OCI-LY7 (cell line): ENCODE measurements at regions not wholly inside any gene's neighbourhood (a gene's known extent, or its start where the extent isn't known, plus 50 kb on each side); places are given as distances from the start of the nearest gene placed in this dataset.

Experiments
- BruUV-seq: library from RNA; stranded (reverse); fragments of 400-500 nt; replicated peaks from 2 replicates; lab custom pipeline; 2021; lab: Mats Ljungman, UMichigan
- CTCF ChIA-PET: fragments of 300-600 bp; sonication (Branson Sonifier 250); formaldehyde crosslinking; loops from one replicate; lab custom pipeline; 2022; ENCODE audit warnings: antibody characterized with exemption; ENCODE audit not compliant: unreplicated experiment; lab: Charles Lee
- POLR2A ChIA-PET: fragments of 300-600 bp; sonication (Branson Sonifier 250); formaldehyde crosslinking; loops from one replicate; lab custom pipeline; 2022; ENCODE audit warnings: antibody characterized with exemption; lab: Charles Lee
- DNase-seq: peaks from one replicate; pipeline ENCODE4 v3.0.0-alpha.2; 2015; ENCODE audit warnings: low spot score
- H2AFZ ChIP-seq: fragments of 200-600 bp; sonication (generic), shearing (Covaris generic); 2 replicates; pipeline ENCODE4 v1.6.1; 2014; ENCODE audit warnings: mild to moderate bottlenecking, antibody characterized with exemption, low read length, moderate library complexity
- H3K27ac ChIP-seq: fragments of 200-600 bp; sonication (generic); 2 replicates; pipeline ENCODE4 v1.5.1; 2014; ENCODE audit warnings: mixed run types, low read depth, mild to moderate bottlenecking, moderate library complexity, low read length, inconsistent platforms; ENCODE audit not compliant: poor library complexity, severe bottlenecking
- H3K36me3 ChIP-seq: fragments of 200-600 bp; sonication (generic); 2 replicates; pipeline ENCODE4 v1.6.1; 2014; ENCODE audit warnings: mild to moderate bottlenecking, antibody characterized with exemption, low read length, moderate library complexity, mixed read lengths; ENCODE audit not compliant: insufficient read depth
- H3K4me1 ChIP-seq: fragments of 200-600 bp; sonication (generic); 2 replicates; pipeline ENCODE4 v1.5.1; 2014; ENCODE audit warnings: mild to moderate bottlenecking, low read length; ENCODE audit not compliant: insufficient read depth, poor library complexity, severe bottlenecking
- H3K4me2 ChIP-seq: fragments of 200-600 bp; sonication (generic); 2 replicates; pipeline ENCODE4 v1.6.1; 2014; ENCODE audit warnings: mild to moderate bottlenecking, low read length
- H3K4me3 ChIP-seq: fragments of 200-600 bp; sonication (generic); 2 replicates; pipeline ENCODE4 v1.5.1; 2014; ENCODE audit warnings: mild to moderate bottlenecking, low read depth, low read length; ENCODE audit not compliant: poor library complexity, severe bottlenecking
- H3K79me2 ChIP-seq: fragments of 200-600 bp; sonication (generic); 2 replicates; pipeline ENCODE4 v1.6.1; 2016; ENCODE audit warnings: low read depth, mild to moderate bottlenecking, low read length, moderate library complexity, mixed read lengths; ENCODE audit not compliant: insufficient read depth
- H3K9me2 ChIP-seq: fragments of 200-600 bp; sonication (generic); 2 replicates; pipeline ENCODE4 v1.6.1; 2016; ENCODE audit warnings: mild to moderate bottlenecking, low read length, mixed read lengths; ENCODE audit not compliant: insufficient read depth
- H3K9me3 ChIP-seq: fragments of 200-600 bp; sonication (generic); 2 replicates; pipeline ENCODE4 v1.6.1; 2014; ENCODE audit warnings: mild to moderate bottlenecking, mixed run types, low read length, mixed read lengths
- H4K20me1 ChIP-seq: fragments of 200-600 bp; sonication (generic); 2 replicates; pipeline ENCODE4 v1.6.1; 2014; ENCODE audit warnings: mild to moderate bottlenecking, antibody characterized with exemption, low read length, moderate library complexity, mixed read lengths; ENCODE audit not compliant: insufficient read depth
- CTCF ChIP-seq: fragments of 200-600 bp; sonication (generic); conservative IDR thresholded peaks from 2 replicates; pipeline ENCODE4 v1.5.1; 2014; ENCODE audit warnings: mild to moderate bottlenecking, antibody characterized with exemption, low read length, moderate library complexity, mixed read lengths
- EZH2phosphoT487 ChIP-seq: fragments of 200-600 bp; sonication (generic); IDR thresholded peaks from 2 replicates; pipeline ENCODE4 v1.6.1; 2018; ENCODE audit warnings: low read depth, borderline replicate concordance, mild to moderate bottlenecking, mixed run types, antibody characterized with exemption, low read length, moderate library complexity, mixed read lengths
- intact Hi-C: fragments of 100-400 bp; cut with micrococcal nuclease; formaldehyde crosslinking; loops from one replicate; pipeline ENCODE4 v1.10.0; 2022; ENCODE audit not compliant: unreplicated experiment

DNA sequence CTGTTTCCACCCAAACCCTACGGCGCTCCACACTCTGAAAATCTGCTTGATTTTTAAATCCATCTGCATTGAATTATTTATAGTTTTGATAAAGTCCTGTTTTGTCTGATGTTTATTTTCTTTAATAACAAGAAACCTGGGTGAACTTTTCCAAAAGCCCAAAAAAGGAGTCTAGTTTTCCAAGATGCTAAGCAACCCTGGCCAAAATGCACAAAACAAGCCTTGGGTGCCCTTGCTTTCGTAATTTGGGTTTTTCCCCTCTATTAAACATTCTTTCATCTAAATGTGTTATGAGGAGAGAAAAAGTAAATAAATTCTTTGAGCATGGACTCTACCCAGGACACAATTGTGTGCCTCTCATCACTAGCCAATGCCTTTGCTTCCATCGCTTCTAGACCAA lies 468.9 kb downstream of the MCTP2 start:
- Histone ChIP-seq H3K9me3 (no peaks in the 10 kb centered on the region), H3K9me2 (no peaks in the 10 kb centered on the region), H3K79me2 (no peaks in the 10 kb centered on the region), H3K4me1 (no peaks in the 10 kb centered on the region), H3K4me3 (no peak overlapping the region), H3K27ac (no peak overlapping the region), H3K36me3 (no peaks in the 10 kb centered on the region), H4K20me1 (no peaks in the 10 kb centered on the region), H2AFZ (no peak overlapping the region), H3K4me2 (no peak overlapping the region)
- intact Hi-C loops = no loop called here
- no peak for DNase-seq
- POLR2A ChIA-PET = interaction anchor here (0.7 kb wide), 2 partner anchors 325 to 676 kb away, joined by 4 to 6 read pairs; no protein-coding TSS in a partner anchor
- CTCF ChIA-PET = no interaction called here
- BruUV-seq = no TSS peak
- TF ChIP-seq CTCF (no peak), EZH2phosphoT487 (no peak)

- Histone ChIP-seq H3K27ac (no peak overlapping the region), H3K9me3 (no peaks in the 10 kb centered on the region), H3K4me2 (no peak overlapping the region), H3K79me2 (no peaks in the 10 kb centered on the region), H3K36me3 (no peaks in the 10 kb centered on the region), H3K9me2 (no peaks in the 10 kb centered on the region), H3K4me3 (no peak overlapping the region), H4K20me1 (no peaks in the 10 kb centered on the region), H3K4me1 (no peaks in the 10 kb centered on the region), H2AFZ (no peak overlapping the region)
- CTCF ChIA-PET = no interaction called here
- BruUV-seq = no TSS peak
- POLR2A ChIA-PET = no interaction called here
- no peak for DNase-seq
- intact Hi-C loops = no loop called here
- TF ChIP-seq CTCF (no peak), EZH2phosphoT487 (no peak)
Measured at GRCh38 chr15:94701281-94701985, 470.1 kb downstream of the MCTP2 start.

DNA sequence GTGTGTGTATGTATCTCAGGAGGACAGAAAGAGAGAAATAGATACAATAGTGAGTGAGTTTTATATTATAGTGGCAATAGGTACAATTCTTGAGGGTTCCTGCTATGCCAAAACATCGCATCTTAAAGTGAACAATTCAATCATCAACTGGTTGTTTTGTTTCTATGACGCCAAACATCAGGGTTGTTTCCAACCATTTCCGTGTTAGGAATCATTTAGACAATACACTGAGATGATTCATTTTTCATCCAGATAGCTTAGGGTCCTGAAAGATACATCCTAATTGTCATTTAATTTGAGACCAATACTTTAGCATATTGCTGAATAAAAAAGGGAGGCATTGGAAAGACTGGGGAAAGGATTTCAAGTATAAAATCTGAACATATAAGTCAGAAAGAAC lies 472.2 kb downstream of the MCTP2 start:
- intact Hi-C loops = no loop called here
- no TSS peak for BruUV-seq
- Histone ChIP-seq H3K4me3 (no peak overlapping the region), H4K20me1 (no peaks in the 10 kb centered on the region), H3K9me3 (no peaks in the 10 kb centered on the region), H3K79me2 (no peaks in the 10 kb centered on the region), H3K27ac (no peak overlapping the region), H3K4me1 (no peaks in the 10 kb centered on the region), H3K9me2 (no peaks in the 10 kb centered on the region), H3K4me2 (no peak overlapping the region), H2AFZ (no peak overlapping the region), H3K36me3 (no peaks in the 10 kb centered on the region)
- DNase-seq = no peak
- TF ChIP-seq CTCF (no peak), EZH2phosphoT487 (no peak)
- POLR2A ChIA-PET = interaction anchor here (1.6 kb wide), 1 partner anchor 16 kb away, joined by 3 read pairs; no protein-coding TSS in a partner anchor
- CTCF ChIA-PET = no interaction called here
